HS-5 (cell line): ENCODE measurements at regions not wholly inside any gene's neighbourhood (a gene's known extent, or its start where the extent isn't known, plus 50 kb on each side); places are given as distances from the start of the nearest gene placed in this dataset.
A peak's percentile ranks its signal among the peaks of the same experiment; 100 is the strongest.
"Not testable (repeated sequence)": the region's sequence is repeated elsewhere in the genome, so short reads cannot be mapped to it uniquely, and the experiment has no call there.

Experiments
- DNase-seq: peaks from one replicate; pipeline ENCODE4 v3.0.0-alpha.2; 2012; ENCODE audit warnings: low read depth

GRCh38 chr11:80943226-80943625, 1502.4 kb upstream of the TENM4 start:
- DNase-seq: no peak

- DNase-seq: peak; percentile 18
These were observed 1497.0 kb upstream of the TENM4 start for GRCh38 chr11:80937842-80938241.

- DNase-seq: no peak
These were observed 1489.2 kb upstream of the TENM4 start for GRCh38 chr11:80930038-80930437.

GRCh38 chr11:80929031-80929805, 1488.4 kb upstream of the TENM4 start:
- DNase-seq: peak; percentile 15

GRCh38 chr11:80925321-80925720, 1484.5 kb upstream of the TENM4 start:
- no peak for DNase-seq

- not testable (repeated sequence) for DNase-seq
These were observed 1480.5 kb upstream of the TENM4 start for GRCh38 chr11:80921310-80921709.

- no peak for DNase-seq
These were observed 1475.5 kb upstream of the TENM4 start for GRCh38 chr11:80916173-80916798.

- DNase-seq: no peak
These were observed 1473.5 kb upstream of the TENM4 start for GRCh38 chr11:80914311-80914710.

GRCh38 chr11:80911666-80912065, 1470.8 kb upstream of the TENM4 start:
- no peak for DNase-seq

- no peak for DNase-seq
These were observed 1459.4 kb upstream of the TENM4 start for GRCh38 chr11:80900265-80900664.

- DNase-seq: peak; percentile 45
These were observed 1458.6 kb upstream of the TENM4 start for GRCh38 chr11:80899381-80899780.

GRCh38 chr11:80898910-80899309, 1458.1 kb upstream of the TENM4 start:
- no peak for DNase-seq

GRCh38 chr11:80886684-80887083, 1445.9 kb upstream of the TENM4 start:
- DNase-seq: no peak

- peak; percentile 62 for DNase-seq
These were observed 1432.6 kb upstream of the TENM4 start for GRCh38 chr11:80873310-80873999.

- DNase-seq: no peak
These were observed 1431.4 kb upstream of the TENM4 start for GRCh38 chr11:80872116-80872728.

GRCh38 chr11:80868831-80869230, 1428.0 kb upstream of the TENM4 start:
- no peak for DNase-seq

- no peak for DNase-seq
These were observed 1421.2 kb upstream of the TENM4 start for GRCh38 chr11:80862011-80862410.

GRCh38 chr11:80861193-80861592, 1420.4 kb upstream of the TENM4 start:
- no peak for DNase-seq

- DNase-seq: peak; percentile 57
These were observed 1419.8 kb upstream of the TENM4 start for GRCh38 chr11:80860632-80861031.

- peak; percentile 50 for DNase-seq
These were observed 1415.2 kb upstream of the TENM4 start for GRCh38 chr11:80856066-80856465.

GRCh38 chr11:80855426-80855825, 1414.6 kb upstream of the TENM4 start:
- DNase-seq: no peak

GRCh38 chr11:80849253-80849652, 1408.4 kb upstream of the TENM4 start:
- DNase-seq: no peak

GRCh38 chr11:80846979-80847378, 1406.1 kb upstream of the TENM4 start:
- no peak for DNase-seq
